GM18499 (cell line): ENCODE measurements at regions not wholly inside any gene's neighbourhood (a gene's known extent, or its start where the extent isn't known, plus 50 kb on each side); places are given as distances from the start of the nearest gene placed in this dataset.

Experiments used
- ATAC-seq: cut with Tn5 transposase; IDR thresholded peaks from one replicate; pipeline ENCODE4 v1.9.1; 2021; ENCODE audit warnings: moderate number of reproducible peaks; ENCODE audit not compliant: insufficient read depth, unreplicated experiment

- ATAC-seq, result no peak
These were observed 55.8 kb upstream of the CDH6 start for GRCh38 chr5:31137676-31138075.

- no peak for ATAC-seq
These were observed 57.9 kb upstream of the CDH6 start for GRCh38 chr5:31135542-31135941.

- no peak for ATAC-seq
These were observed 60.0 kb upstream of the CDH6 start for GRCh38 chr5:31133488-31133887.

GRCh38 chr5:31131381-31131891 lies 62.0 kb upstream of the CDH6 start:
- no peak for ATAC-seq

GRCh38 chr5:31130676-31131075 lies 62.8 kb upstream of the CDH6 start:
- no peak for ATAC-seq

- ATAC-seq, result no peak
These were observed 68.7 kb upstream of the CDH6 start for GRCh38 chr5:31124651-31125305.

GRCh38 chr5:31124026-31124425 lies 69.5 kb upstream of the CDH6 start:
- ATAC-seq, result no peak

GRCh38 chr5:31122998-31123951 lies 70.2 kb upstream of the CDH6 start:
- no peak for ATAC-seq

GRCh38 chr5:31121224-31121623 lies 72.3 kb upstream of the CDH6 start:
- ATAC-seq, result no peak

GRCh38 chr5:31120642-31120948 lies 72.9 kb upstream of the CDH6 start:
- ATAC-seq, result no peak

- ATAC-seq, result no peak
These were observed 73.4 kb upstream of the CDH6 start for GRCh38 chr5:31119938-31120641.

- no peak for ATAC-seq
These were observed 76.9 kb upstream of the CDH6 start for GRCh38 chr5:31116466-31117031.

- no peak for ATAC-seq
These were observed 78.7 kb upstream of the CDH6 start for GRCh38 chr5:31114817-31115216.

- ATAC-seq, result no peak
These were observed 79.7 kb upstream of the CDH6 start for GRCh38 chr5:31113666-31114350.

- ATAC-seq, result no peak
These were observed 80.4 kb upstream of the CDH6 start for GRCh38 chr5:31113101-31113500.

GRCh38 chr5:31107091-31107518 lies 86.4 kb upstream of the CDH6 start:
- ATAC-seq, result no peak

- no peak for ATAC-seq
These were observed 86.8 kb upstream of the CDH6 start for GRCh38 chr5:31106691-31107090.

- ATAC-seq, result no peak
These were observed 87.2 kb upstream of the CDH6 start for GRCh38 chr5:31106278-31106677.

GRCh38 chr5:31104775-31105174 lies 88.7 kb upstream of the CDH6 start:
- no peak for ATAC-seq

- ATAC-seq, result no peak
These were observed 92.6 kb upstream of the CDH6 start for GRCh38 chr5:31100781-31101310.
